A549 (cell line): ENCODE measurements at regions not wholly inside any gene's neighbourhood (a gene's known extent, or its start where the extent isn't known, plus 50 kb on each side); places are given as distances from the start of the nearest gene placed in this dataset.

Source experiments
- CHD2 ChIP-seq: fragments of 150-350 bp; IDR thresholded peaks from 2 replicates; pipeline ENCODE4 v1.6.1; 2014; ENCODE audit warnings: low read length; ENCODE audit not compliant: partially characterized antibody
- CTCF ChIP-seq: fragments of >200 bp; sonication (Bioruptor Twin); formaldehyde crosslinking; IDR thresholded peaks from 3 replicates; pipeline ENCODE4 v1.5.1; 2016
- ELK1 ChIP-seq: fragments of 150-350 bp; IDR thresholded peaks from 2 replicates; pipeline ENCODE4 v1.6.1; 2014; ENCODE audit warnings: low read depth, mild to moderate bottlenecking, low read length
- GATA3 ChIP-seq: IDR thresholded peaks from 2 replicates; pipeline ENCODE4 v1.6.1; 2012; ENCODE audit warnings: borderline replicate concordance
- HEYL ChIP-seq: fragments of 250-450 bp; sonication (Bioruptor Pico); IDR thresholded peaks from 2 replicates; pipeline ENCODE4 v1.8.0; 2021; ENCODE audit warnings: mild to moderate bottlenecking, moderate library complexity
- HMGXB4 ChIP-seq: fragments of 250-450 bp; sonication (Bioruptor Pico); IDR thresholded peaks from 2 replicates; pipeline ENCODE4 v1.5.0; 2021; ENCODE audit warnings: mild to moderate bottlenecking, moderate library complexity, borderline replicate concordance
- KDM1A ChIP-seq: fragments of 200-600 bp; sonication (generic); IDR thresholded peaks from 2 replicates; pipeline ENCODE4 v1.6.1; 2016; ENCODE audit warnings: low read depth, mild to moderate bottlenecking
- NR3C1 ChIP-seq: fragments of >200 bp; sonication (Bioruptor Twin); formaldehyde crosslinking; IDR thresholded peaks from 3 replicates; pipeline ENCODE4 v1.6.1; 2017
- POLR2AphosphoS2 ChIP-seq: conservative IDR thresholded peaks from 2 replicates; pipeline ENCODE4 v1.6.1; 2012; ENCODE audit warnings: low read length, improper control_type of control experiment, inconsistent platforms
- SREBF2 ChIP-seq: fragments of 450-650 bp; IDR thresholded peaks from 2 replicates; pipeline ENCODE4 v1.6.1; 2014; ENCODE audit warnings: mild to moderate bottlenecking, moderate library complexity
- TF ChIP-seq, protein P1 (sequence below): fragments of 200-600 bp; sonication (generic); IDR thresholded peaks from 2 replicates; pipeline ENCODE4 v1.6.1; 2016; ENCODE audit warnings: antibody characterized with exemption, mild to moderate bottlenecking, moderate library complexity

DNA sequence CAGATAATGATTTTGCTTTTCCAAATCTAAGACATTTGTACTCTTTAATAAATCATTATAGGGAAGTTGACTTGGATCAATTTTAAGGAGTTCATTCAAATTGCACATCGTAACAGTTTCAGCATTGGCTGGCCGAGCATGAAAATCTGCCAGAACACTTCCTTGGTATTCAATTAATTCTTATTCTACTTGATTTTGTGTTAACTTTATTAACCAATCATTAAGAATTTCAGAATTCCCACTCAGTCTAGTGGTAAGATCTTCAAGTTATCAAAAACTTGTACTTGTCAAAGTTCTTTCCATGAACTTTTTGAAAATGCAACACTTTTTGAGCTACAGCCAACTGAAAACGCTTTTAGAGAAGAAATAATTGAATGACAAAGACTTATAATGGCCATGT lies 565.8 kb downstream of the TLE1 start:
- TF ChIP-seq POLR2AphosphoS2 (no peak), CHD2 (no peak), CTCF (no peak), SREBF2 (no peak), KDM1A (no peak), ELK1 (no peak), GATA3 (no peak), HEYL (CRISPR knock-in tag) (no peak), HMGXB4 (no peak), NR3C1 (no peak)
- TF ChIP-seq, protein P1, sequence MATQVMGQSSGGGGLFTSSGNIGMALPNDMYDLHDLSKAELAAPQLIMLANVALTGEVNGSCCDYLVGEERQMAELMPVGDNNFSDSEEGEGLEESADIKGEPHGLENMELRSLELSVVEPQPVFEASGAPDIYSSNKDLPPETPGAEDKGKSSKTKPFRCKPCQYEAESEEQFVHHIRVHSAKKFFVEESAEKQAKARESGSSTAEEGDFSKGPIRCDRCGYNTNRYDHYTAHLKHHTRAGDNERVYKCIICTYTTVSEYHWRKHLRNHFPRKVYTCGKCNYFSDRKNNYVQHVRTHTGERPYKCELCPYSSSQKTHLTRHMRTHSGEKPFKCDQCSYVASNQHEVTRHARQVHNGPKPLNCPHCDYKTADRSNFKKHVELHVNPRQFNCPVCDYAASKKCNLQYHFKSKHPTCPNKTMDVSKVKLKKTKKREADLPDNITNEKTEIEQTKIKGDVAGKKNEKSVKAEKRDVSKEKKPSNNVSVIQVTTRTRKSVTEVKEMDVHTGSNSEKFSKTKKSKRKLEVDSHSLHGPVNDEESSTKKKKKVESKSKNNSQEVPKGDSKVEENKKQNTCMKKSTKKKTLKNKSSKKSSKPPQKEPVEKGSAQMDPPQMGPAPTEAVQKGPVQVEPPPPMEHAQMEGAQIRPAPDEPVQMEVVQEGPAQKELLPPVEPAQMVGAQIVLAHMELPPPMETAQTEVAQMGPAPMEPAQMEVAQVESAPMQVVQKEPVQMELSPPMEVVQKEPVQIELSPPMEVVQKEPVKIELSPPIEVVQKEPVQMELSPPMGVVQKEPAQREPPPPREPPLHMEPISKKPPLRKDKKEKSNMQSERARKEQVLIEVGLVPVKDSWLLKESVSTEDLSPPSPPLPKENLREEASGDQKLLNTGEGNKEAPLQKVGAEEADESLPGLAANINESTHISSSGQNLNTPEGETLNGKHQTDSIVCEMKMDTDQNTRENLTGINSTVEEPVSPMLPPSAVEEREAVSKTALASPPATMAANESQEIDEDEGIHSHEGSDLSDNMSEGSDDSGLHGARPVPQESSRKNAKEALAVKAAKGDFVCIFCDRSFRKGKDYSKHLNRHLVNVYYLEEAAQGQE = no peak
